H9 (cell line): ENCODE measurements at regions not wholly inside any gene's neighbourhood (a gene's known extent, or its start where the extent isn't known, plus 50 kb on each side); places are given as distances from the start of the nearest gene placed in this dataset.

ENCODE experiments used
- DNase-seq: peaks from one replicate; pipeline ENCODE4 v3.0.0-alpha.2; 2017
- H2AFZ ChIP-seq: one replicate; pipeline ENCODE4 v1.6.1; 2013; ENCODE audit warnings: mild to moderate bottlenecking, low read length, control low read depth, moderate library complexity
- H2AK5ac ChIP-seq: 2 replicates; pipeline ENCODE4 v1.6.1; 2013; ENCODE audit warnings: low read length, control low read depth, mixed read lengths; ENCODE audit not compliant: insufficient read length
- H2BK120ac ChIP-seq: one replicate; pipeline ENCODE4 v1.6.1; 2013; ENCODE audit warnings: low read depth, mild to moderate bottlenecking, low read length, control low read depth, inconsistent platforms; ENCODE audit not compliant: poor library complexity, severe bottlenecking
- H2BK12ac ChIP-seq: 2 replicates; pipeline ENCODE4 v1.6.1; 2013; ENCODE audit warnings: low read length, control low read depth, mixed read lengths, low read depth; ENCODE audit not compliant: insufficient read length
- H2BK15ac ChIP-seq: 2 replicates; pipeline ENCODE4 v1.6.1; 2013; ENCODE audit warnings: low read depth, low read length, control low read depth
- H2BK20ac ChIP-seq: one replicate; pipeline ENCODE4 v1.6.1; 2013; ENCODE audit warnings: low read depth, mild to moderate bottlenecking, low read length, control low read depth, inconsistent platforms; ENCODE audit not compliant: poor library complexity, severe bottlenecking
- H2BK5ac ChIP-seq: 2 replicates; pipeline ENCODE4 v1.6.1; 2013; ENCODE audit warnings: low read length, control low read depth, mixed read lengths; ENCODE audit not compliant: insufficient read length
- H3K14ac ChIP-seq: 2 replicates; pipeline ENCODE4 v1.6.1; 2013; ENCODE audit warnings: low read length, control low read depth; ENCODE audit not compliant: insufficient read depth
- H3K18ac ChIP-seq: 2 replicates; pipeline ENCODE4 v1.6.1; 2013; ENCODE audit warnings: low read depth, mild to moderate bottlenecking, mixed read lengths, low read length, control low read depth; ENCODE audit not compliant: insufficient read length
- H3K23ac ChIP-seq: 2 replicates; pipeline ENCODE4 v1.6.1; 2013; ENCODE audit warnings: low read length, control low read depth, mixed read lengths, low read depth; ENCODE audit not compliant: insufficient read length
- H3K23me2 ChIP-seq: 2 replicates; pipeline ENCODE4 v1.6.1; 2013; ENCODE audit warnings: low read depth, mild to moderate bottlenecking, mixed read lengths, low read length, control low read depth; ENCODE audit not compliant: insufficient read length, poor library complexity, severe bottlenecking
- H3K27ac ChIP-seq: 2 replicates; pipeline ENCODE4 v1.5.1; 2013; ENCODE audit warnings: low read length, control low read depth, mixed read lengths, low read depth; ENCODE audit not compliant: insufficient read length
- H3K27me3 ChIP-seq: 2 replicates; pipeline ENCODE4 v1.6.1; 2013; ENCODE audit warnings: low read length, control low read depth, inconsistent platforms; ENCODE audit not compliant: insufficient read depth
- H3K4ac ChIP-seq: 2 replicates; pipeline ENCODE4 v1.6.1; 2013; ENCODE audit warnings: low read depth, mild to moderate bottlenecking, control low read depth, inconsistent platforms, low read length, moderate library complexity
- H3K4me1 ChIP-seq: 2 replicates; pipeline ENCODE4 v1.6.1; 2013; ENCODE audit warnings: low read length, control low read depth, inconsistent platforms; ENCODE audit not compliant: insufficient read depth
- H3K4me2 ChIP-seq: 2 replicates; pipeline ENCODE4 v1.6.1; 2013; ENCODE audit warnings: low read length, control low read depth, mixed read lengths; ENCODE audit not compliant: insufficient read length, insufficient read depth
- H3K56ac ChIP-seq: 2 replicates; pipeline ENCODE4 v1.6.1; 2013; ENCODE audit warnings: low read depth, mild to moderate bottlenecking, mixed read lengths, low read length, control low read depth; ENCODE audit not compliant: insufficient read length
- H3K79me1 ChIP-seq: 2 replicates; pipeline ENCODE4 v1.6.1; 2013; ENCODE audit warnings: low read depth, mild to moderate bottlenecking, moderate library complexity, low read length, control low read depth, inconsistent platforms; ENCODE audit not compliant: insufficient read depth, poor library complexity, severe bottlenecking
- H3K79me2 ChIP-seq: 2 replicates; pipeline ENCODE4 v1.6.1; 2013; ENCODE audit warnings: low read length, control low read depth, inconsistent platforms; ENCODE audit not compliant: insufficient read depth
- H3K9ac ChIP-seq: 2 replicates; pipeline ENCODE4 v1.6.1; 2013; ENCODE audit warnings: low read length, control low read depth, mixed read lengths; ENCODE audit not compliant: insufficient read length; ENCODE audit errors: extremely low read depth
- H3K9me3 ChIP-seq: one replicate; pipeline ENCODE4 v1.6.1; 2013; ENCODE audit warnings: low read depth, low read length, inconsistent platforms; ENCODE audit not compliant: control insufficient read depth
- H3T11ph ChIP-seq: one replicate; pipeline ENCODE4 v1.6.1; 2013; ENCODE audit warnings: mild to moderate bottlenecking, low read length, control low read depth, inconsistent platforms
- H4K20me1 ChIP-seq: one replicate; pipeline ENCODE4 v1.6.1; 2013; ENCODE audit not compliant: control insufficient read depth, insufficient read length, insufficient read depth
- H4K5ac ChIP-seq: 2 replicates; pipeline ENCODE4 v1.6.1; 2013; ENCODE audit warnings: low read depth, mild to moderate bottlenecking, mixed read lengths, low read length, control low read depth; ENCODE audit not compliant: insufficient read length
- H4K8ac ChIP-seq: replicated peaks from 2 replicates; pipeline ENCODE4 v1.6.1; 2013; ENCODE audit warnings: low read length, control low read depth, mixed read lengths, low read depth; ENCODE audit not compliant: insufficient read length
- H4K91ac ChIP-seq: 2 replicates; pipeline ENCODE4 v1.6.1; 2013; ENCODE audit warnings: low read depth, mild to moderate bottlenecking, moderate library complexity, mixed read lengths, low read length, control low read depth; ENCODE audit not compliant: insufficient read length
- H3K27ac Mint-ChIP-seq, 3 experiments: 2 replicates in 2 of 3; 3 replicates in 1 of 3; pipeline ENCODE4 v1.8.0; 2020 to 2021; ENCODE audit warnings: mixed read lengths in 3 of 3, mild to moderate bottlenecking in 1 of 3, moderate library complexity in 1 of 3
- H3K27me3 Mint-ChIP-seq: 2 replicates; pipeline ENCODE4 v1.8.0; 2021; ENCODE audit warnings: low read depth, mild to moderate bottlenecking, moderate library complexity, mixed read lengths
- H3K36me3 Mint-ChIP-seq, 3 experiments: 2 replicates in 2 of 3; 3 replicates in 1 of 3; pipeline ENCODE4 v1.8.0; 2020 to 2021; ENCODE audit warnings: low read depth in 3 of 3, mixed read lengths in 3 of 3; ENCODE audit not compliant: insufficient read depth in 1 of 3
- H3K4me1 Mint-ChIP-seq, 2 experiments: 2 replicates each; pipeline ENCODE4 v1.8.0; 2020; ENCODE audit warnings: mixed read lengths in 2 of 2
- H3K4me3 Mint-ChIP-seq, 2 experiments: 2 replicates in 1 of 2; 3 replicates in 1 of 2; pipeline ENCODE4 v1.8.0; 2020 to 2021; ENCODE audit warnings: mild to moderate bottlenecking in 2 of 2, mixed read lengths in 2 of 2, moderate library complexity in 1 of 2
- H3K9me3 Mint-ChIP-seq, 2 experiments: 2 replicates in 1 of 2; 3 replicates in 1 of 2; pipeline ENCODE4 v1.8.0; 2020; ENCODE audit warnings: mild to moderate bottlenecking in 2 of 2, mixed read lengths in 2 of 2, moderate library complexity in 1 of 2
- WGBS: extraction: QIAGEN DNeasy Blood & Tissue Kit; methylation state at CpG from one replicate; pipeline ENCODE4 v1.1.7; 2013; ENCODE audit warnings: missing lambda C conversion rate, low lambda C conversion rate, mixed read lengths; ENCODE audit not compliant: insufficient read length; ENCODE audit errors: extremely low coverage; 5-methylcytosine and 5-hydroxymethylcytosine counted together
- TF ChIP-seq, protein P1 (sequence below): fragments of 200-600 bp; sonication (generic); conservative IDR thresholded peaks from 3 replicates; pipeline ENCODE4 v1.8.0; 2021; ENCODE audit warnings: antibody characterized with exemption, mild to moderate bottlenecking

DNA sequence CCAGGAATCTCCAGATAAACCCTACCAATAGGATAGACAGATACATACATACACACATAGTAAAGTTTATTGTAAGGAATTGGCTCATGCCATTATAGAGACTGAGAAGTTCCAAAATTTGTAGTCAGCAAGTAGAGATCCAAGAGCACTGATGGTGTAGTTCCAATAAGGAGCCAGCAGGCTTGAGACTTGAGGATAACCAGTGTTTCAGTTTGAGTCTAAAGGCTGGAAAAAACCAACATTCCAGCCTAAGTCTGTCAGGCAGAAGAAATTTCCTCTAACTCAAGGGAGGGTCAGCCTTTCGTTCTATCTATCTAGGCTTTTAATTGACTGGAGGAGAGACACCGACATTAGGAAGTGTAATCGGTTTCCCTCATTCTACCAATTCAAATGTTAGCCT is 110.2 kb upstream of the TSHZ3 start:
- no peak overlapping the region for H3K18ac ChIP-seq
- H2AFZ ChIP-seq: no peak overlapping the region
- TF ChIP-seq, protein P1, sequence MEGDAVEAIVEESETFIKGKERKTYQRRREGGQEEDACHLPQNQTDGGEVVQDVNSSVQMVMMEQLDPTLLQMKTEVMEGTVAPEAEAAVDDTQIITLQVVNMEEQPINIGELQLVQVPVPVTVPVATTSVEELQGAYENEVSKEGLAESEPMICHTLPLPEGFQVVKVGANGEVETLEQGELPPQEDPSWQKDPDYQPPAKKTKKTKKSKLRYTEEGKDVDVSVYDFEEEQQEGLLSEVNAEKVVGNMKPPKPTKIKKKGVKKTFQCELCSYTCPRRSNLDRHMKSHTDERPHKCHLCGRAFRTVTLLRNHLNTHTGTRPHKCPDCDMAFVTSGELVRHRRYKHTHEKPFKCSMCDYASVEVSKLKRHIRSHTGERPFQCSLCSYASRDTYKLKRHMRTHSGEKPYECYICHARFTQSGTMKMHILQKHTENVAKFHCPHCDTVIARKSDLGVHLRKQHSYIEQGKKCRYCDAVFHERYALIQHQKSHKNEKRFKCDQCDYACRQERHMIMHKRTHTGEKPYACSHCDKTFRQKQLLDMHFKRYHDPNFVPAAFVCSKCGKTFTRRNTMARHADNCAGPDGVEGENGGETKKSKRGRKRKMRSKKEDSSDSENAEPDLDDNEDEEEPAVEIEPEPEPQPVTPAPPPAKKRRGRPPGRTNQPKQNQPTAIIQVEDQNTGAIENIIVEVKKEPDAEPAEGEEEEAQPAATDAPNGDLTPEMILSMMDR: peak; percentile 55

More for the DNA sequence above, 110.2 kb upstream of the TSHZ3 start:
- Mint-ChIP-seq H3K27ac (no peak overlapping the region), H3K9me3 (no peaks in the 10 kb centered on the region), H3K4me1 (peaks cover 0 to 2% of the 10 kb centered on the region in 2 experiments; a peak in 1 of 4 replicates), H3K4me3 (no peak overlapping the region), H3K36me3 (peaks cover 0 to 4% (median 0%) of the 10 kb centered on the region in 3 experiments; a peak in 1 of 7 replicates), H3K27me3 (no peaks in the 10 kb centered on the region)
- no peak overlapping the region for H3K27ac ChIP-seq
- H4K20me1 ChIP-seq: no peaks in the 10 kb centered on the region
- H2BK5ac ChIP-seq: no peak overlapping the region
- H4K8ac ChIP-seq: no peak overlapping the region
- no peak overlapping the region for H2BK120ac ChIP-seq
- H3K9ac ChIP-seq: no peak overlapping the region
- H3K14ac ChIP-seq: no peak overlapping the region
- no peak for DNase-seq
- no peak overlapping the region for H2BK12ac ChIP-seq
- H3K56ac ChIP-seq: no peak overlapping the region
- no peak overlapping the region for H3K4me2 ChIP-seq
- H3K23ac ChIP-seq: no peak overlapping the region
- no peaks in the 10 kb centered on the region for H3K79me1 ChIP-seq
- H3K27me3 ChIP-seq: no peaks in the 10 kb centered on the region
- H2BK15ac ChIP-seq: no peak overlapping the region
- no peaks in the 10 kb centered on the region for H3K79me2 ChIP-seq
- H3K23me2 ChIP-seq: no peaks in the 10 kb centered on the region
- H3K4me1 ChIP-seq: no peaks in the 10 kb centered on the region
- no peak overlapping the region for H4K91ac ChIP-seq
- H3T11ph ChIP-seq: no peak overlapping the region
- H3K4ac ChIP-seq: no peak overlapping the region
- H2BK20ac ChIP-seq: no peak overlapping the region
- no peaks in the 10 kb centered on the region for H3K9me3 ChIP-seq
- no peak overlapping the region for H4K5ac ChIP-seq
- no peak overlapping the region for H2AK5ac ChIP-seq
- WGBS: no CpG with 5 or more reads among the region's 3 CpGs
